LNCAP (cell line): ENCODE measurements at regions not wholly inside any gene's neighbourhood (a gene's known extent, or its start where the extent isn't known, plus 50 kb on each side); places are given as distances from the start of the nearest gene placed in this dataset.

Experiments
- CTCF ChIP-seq: fragments of 450-650 bp; IDR thresholded peaks from 2 replicates; pipeline ENCODE4 v1.5.1; 2017; ENCODE audit warnings: mild to moderate bottlenecking

GRCh38 chr4:187668526-187669082 lies 327.0 kb upstream of the ZFP42 start:
- no peak for TF ChIP-seq CTCF

- no peak for TF ChIP-seq CTCF
Observed at GRCh38 chr4:187679450-187679849, 316.1 kb upstream of the ZFP42 start.

- no peak for TF ChIP-seq CTCF
Observed at GRCh38 chr4:187685247-187685646, 310.3 kb upstream of the ZFP42 start.

- no peak for TF ChIP-seq CTCF
Observed at GRCh38 chr4:187687697-187688096, 307.9 kb upstream of the ZFP42 start.

- TF ChIP-seq CTCF, result no peak
Observed at GRCh38 chr4:187692626-187693025, 302.9 kb upstream of the ZFP42 start.

GRCh38 chr4:187711586-187711985 lies 284.0 kb upstream of the ZFP42 start:
- no peak for TF ChIP-seq CTCF

- TF ChIP-seq CTCF, result no peak
Observed at GRCh38 chr4:187714957-187715356, 280.6 kb upstream of the ZFP42 start.

- TF ChIP-seq CTCF, result no peak
Observed at GRCh38 chr4:187715466-187715865, 280.1 kb upstream of the ZFP42 start.
